Mucosa of rectum (tissue), 2 donors: ENCODE measurements at regions not wholly inside any gene's neighbourhood (a gene's known extent, or its start where the extent isn't known, plus 50 kb on each side); places are given as distances from the start of the nearest gene placed in this dataset.

Source experiments
- H3K27ac ChIP-seq, 2 donors: one replicate each; pipeline ENCODE4 v1.7.0; 2013; ENCODE audit warnings: inconsistent platforms in 2 of 2, low read depth in 2 of 2, low read length in 2 of 2
- H3K27me3 ChIP-seq, 2 donors: one replicate each; pipeline ENCODE4 v1.7.0; 2013; ENCODE audit warnings: low read length in 2 of 2; ENCODE audit not compliant: control insufficient read depth in 2 of 2, insufficient read depth in 2 of 2
- H3K36me3 ChIP-seq, 2 donors: one replicate each; pipeline ENCODE4 v1.7.0; 2013; ENCODE audit warnings: low read length in 2 of 2; ENCODE audit not compliant: control insufficient read depth in 2 of 2, insufficient read depth in 2 of 2
- H3K4me1 ChIP-seq, 2 donors: one replicate each; pipeline ENCODE4 v1.7.0; 2013; ENCODE audit warnings: low read length in 2 of 2, mild to moderate bottlenecking in 1 of 2; ENCODE audit not compliant: control insufficient read depth in 2 of 2, insufficient read depth in 2 of 2
- H3K4me3 ChIP-seq, 2 donors: one replicate each; pipeline ENCODE4 v1.7.0; 2013; ENCODE audit warnings: low read length in 2 of 2
- H3K9ac ChIP-seq, 2 donors: one replicate each; pipeline ENCODE4 v1.7.0; 2013; ENCODE audit warnings: low read length in 2 of 2, low read depth in 1 of 2, mild to moderate bottlenecking in 1 of 2
- H3K9me3 ChIP-seq, 2 donors: one replicate each; pipeline ENCODE4 v1.7.0; 2013; ENCODE audit warnings: low read length in 2 of 2; ENCODE audit not compliant: control insufficient read depth in 2 of 2
- donor health status: healthy.
- donor health status: Normal muscosa, but diverticular disease.

DNA sequence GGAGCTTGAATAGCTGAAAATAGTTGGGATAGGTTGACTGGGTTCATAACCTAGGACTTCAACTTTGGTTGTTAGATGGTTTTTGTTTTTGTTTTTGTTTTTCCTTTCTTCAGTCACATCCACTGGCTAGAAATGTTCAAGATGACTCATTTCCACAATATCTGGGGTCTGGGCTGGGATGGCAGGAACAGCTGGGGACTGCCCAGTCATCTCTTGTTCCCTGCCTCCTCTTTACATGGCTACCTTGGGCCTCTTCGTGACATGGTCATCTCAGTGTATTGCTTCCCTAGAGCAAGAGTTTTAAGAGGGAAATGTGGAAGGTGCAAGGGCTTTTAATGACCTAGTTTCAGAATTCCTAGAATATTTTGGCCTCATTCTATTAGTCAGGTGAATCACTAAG lies 915.8 kb downstream of the XPNPEP1 start:
- no peaks in the 10 kb centered on the region for H3K9me3 ChIP-seq

DNA sequence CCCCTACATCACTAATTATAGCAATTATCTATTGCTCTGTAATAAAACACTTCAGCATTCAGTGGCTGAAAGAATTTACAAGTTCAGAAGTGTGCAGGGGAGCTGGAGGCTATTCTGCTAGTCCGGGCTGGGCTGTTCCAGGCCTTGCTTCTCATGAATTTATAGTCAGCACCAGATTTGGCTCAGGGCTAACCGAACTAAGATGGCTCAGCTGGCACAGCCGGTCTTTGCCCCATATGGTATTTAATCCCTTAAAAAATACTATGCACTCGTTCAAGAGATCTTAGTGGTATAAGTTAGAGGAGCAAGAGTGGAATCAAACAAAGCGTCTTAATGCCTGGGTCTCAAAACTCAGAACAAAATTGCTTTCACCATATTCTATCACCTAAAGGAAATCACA lies 932.9 kb downstream of the XPNPEP1 start:
- no peaks in the 10 kb centered on the region for H3K36me3 ChIP-seq
- H3K27me3 ChIP-seq = no peaks in the 10 kb centered on the region
- H3K9ac ChIP-seq = no peak overlapping the region
- no peaks in the 10 kb centered on the region for H3K4me1 ChIP-seq
- H3K4me3 ChIP-seq = no peak overlapping the region
- H3K27ac ChIP-seq = no peak overlapping the region
- no peaks in the 10 kb centered on the region for H3K9me3 ChIP-seq

More for the DNA sequence above, 915.8 kb downstream of the XPNPEP1 start:
- Histone ChIP-seq H3K4me1 (no peaks in the 10 kb centered on the region), H3K36me3 (no peaks in the 10 kb centered on the region), H3K9ac (no peak overlapping the region), H3K27me3 (no peaks in the 10 kb centered on the region), H3K27ac (no peak overlapping the region), H3K4me3 (no peak overlapping the region)

DNA sequence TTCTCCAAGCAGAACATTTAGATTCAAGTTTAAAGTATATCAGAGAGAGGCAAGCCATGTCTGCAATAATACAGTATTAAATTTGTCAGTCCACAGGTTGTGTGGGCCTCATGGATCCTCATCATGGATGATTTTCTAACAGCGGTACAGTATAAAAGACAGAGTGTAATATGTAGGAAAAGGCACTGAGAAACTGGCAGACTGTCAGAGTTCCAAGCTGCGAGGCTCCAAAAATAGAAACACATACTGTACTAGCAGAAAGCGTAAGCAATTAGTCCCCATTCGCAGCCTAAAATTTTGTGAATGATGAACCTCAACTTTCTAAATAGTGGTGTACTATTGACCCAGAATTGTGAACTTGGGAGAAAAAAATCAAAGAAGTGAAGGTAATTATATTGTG lies 933.3 kb downstream of the XPNPEP1 start:
- no peak overlapping the region for H3K9ac ChIP-seq
- H3K36me3 ChIP-seq = no peaks in the 10 kb centered on the region
- no peaks in the 10 kb centered on the region for H3K27me3 ChIP-seq
- no peaks in the 10 kb centered on the region for H3K4me1 ChIP-seq
- no peak overlapping the region for H3K4me3 ChIP-seq
- H3K27ac ChIP-seq = no peak overlapping the region
- no peaks in the 10 kb centered on the region for H3K9me3 ChIP-seq

- no peaks in the 10 kb centered on the region for H3K9me3 ChIP-seq
- H3K36me3 ChIP-seq = no peaks in the 10 kb centered on the region
- H3K27me3 ChIP-seq = no peaks in the 10 kb centered on the region
- H3K9ac ChIP-seq = no peak overlapping the region
- no peak overlapping the region for H3K27ac ChIP-seq
- no peaks in the 10 kb centered on the region for H3K4me1 ChIP-seq
- H3K4me3 ChIP-seq = no peak overlapping the region
Measured at GRCh38 chr10:108982159-108982558, 941.2 kb downstream of the XPNPEP1 start.

DNA sequence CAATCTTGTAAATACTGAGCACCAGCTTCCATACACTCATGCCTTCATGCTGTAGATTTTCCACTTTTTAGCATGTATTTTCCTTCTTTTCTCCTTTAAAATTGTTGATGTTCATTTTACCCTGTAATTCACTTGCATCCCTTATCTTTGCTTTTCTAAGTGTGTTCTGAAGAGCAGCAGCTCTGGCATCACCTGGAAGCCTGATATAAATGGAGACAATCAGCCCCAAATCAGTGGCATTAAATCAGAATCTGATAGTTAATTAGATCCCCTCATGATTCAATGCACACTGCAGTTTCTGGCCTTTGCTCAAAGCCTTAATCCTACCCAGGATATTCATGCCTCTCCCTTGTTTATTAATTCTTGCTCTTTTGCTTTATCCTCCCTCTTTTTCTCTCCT lies 942.4 kb downstream of the XPNPEP1 start:
- H3K27me3 ChIP-seq = no peaks in the 10 kb centered on the region
- H3K4me3 ChIP-seq = no peak overlapping the region
- no peaks in the 10 kb centered on the region for H3K9me3 ChIP-seq
- H3K36me3 ChIP-seq = no peaks in the 10 kb centered on the region
- no peak overlapping the region for H3K27ac ChIP-seq
- H3K9ac ChIP-seq = no peak overlapping the region
- H3K4me1 ChIP-seq = no peaks in the 10 kb centered on the region

DNA sequence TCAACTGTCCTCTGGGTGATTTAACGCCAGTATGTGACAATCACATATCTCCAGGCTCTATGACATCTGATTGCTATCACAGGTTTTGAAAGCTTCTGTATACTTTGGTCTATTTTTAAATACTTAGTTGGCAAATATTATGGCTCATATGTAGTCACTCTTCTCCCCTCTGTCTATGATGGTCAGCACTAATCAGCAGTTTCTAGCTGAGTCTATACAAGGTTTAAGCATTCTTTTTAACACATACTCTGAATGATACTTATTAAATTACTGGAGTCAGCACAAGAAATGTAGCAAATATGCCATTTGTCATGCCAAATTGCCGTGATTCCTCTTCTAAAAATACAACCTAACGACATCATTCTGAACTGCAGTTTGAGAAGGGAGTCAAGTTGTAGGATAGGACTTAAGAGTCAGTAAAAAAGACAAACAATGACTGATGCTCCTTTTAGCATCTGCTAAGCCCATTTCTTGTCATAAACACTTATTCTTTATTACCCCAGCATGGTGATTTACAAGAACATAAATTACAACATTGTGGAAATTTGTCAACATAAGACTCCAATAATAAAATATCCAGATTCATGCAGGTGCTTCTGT lies 947.8 kb downstream of the XPNPEP1 start:
- H3K4me3 ChIP-seq = no peak overlapping the region
- H3K4me1 ChIP-seq = no peaks in the 10 kb centered on the region
- H3K9ac ChIP-seq = no peak overlapping the region
- no peaks in the 10 kb centered on the region for H3K36me3 ChIP-seq
- no peaks in the 10 kb centered on the region for H3K9me3 ChIP-seq
- no peak overlapping the region for H3K27ac ChIP-seq
- no peaks in the 10 kb centered on the region for H3K27me3 ChIP-seq

- H3K9me3 ChIP-seq = no peaks in the 10 kb centered on the region
- H3K4me3 ChIP-seq = no peak overlapping the region
Measured at GRCh38 chr10:108970016-108970415, 953.3 kb downstream of the XPNPEP1 start.

DNA sequence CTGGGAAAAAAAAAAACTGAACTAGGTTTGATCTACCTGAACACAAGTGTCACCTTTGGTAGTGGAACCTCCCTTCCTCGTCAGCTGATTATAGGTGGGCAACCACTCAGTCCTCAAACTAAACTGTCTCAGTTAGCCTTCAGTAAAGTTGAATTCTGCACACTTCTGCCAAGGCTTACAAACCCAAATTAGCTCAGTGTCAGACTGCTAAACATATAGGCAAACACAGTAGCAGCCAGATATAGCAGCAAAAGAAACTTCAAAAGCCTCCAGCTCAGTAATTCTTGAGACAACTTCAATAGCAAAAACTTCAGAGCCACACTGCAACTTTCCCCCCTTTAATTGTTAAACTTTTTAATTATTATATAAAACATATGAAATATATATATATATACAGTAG lies 956.9 kb downstream of the XPNPEP1 start:
- Histone ChIP-seq H3K4me3 (no peak overlapping the region), H3K27ac (no peak overlapping the region), H3K9ac (no peak overlapping the region), H3K27me3 (no peaks in the 10 kb centered on the region), H3K9me3 (no peaks in the 10 kb centered on the region), H3K4me1 (no peaks in the 10 kb centered on the region), H3K36me3 (no peaks in the 10 kb centered on the region)

More at GRCh38 chr10:108970016-108970415, 953.3 kb downstream of the XPNPEP1 start:
- no peak overlapping the region for H3K9ac ChIP-seq
- H3K27me3 ChIP-seq = no peaks in the 10 kb centered on the region
- no peaks in the 10 kb centered on the region for H3K36me3 ChIP-seq
- no peaks in the 10 kb centered on the region for H3K4me1 ChIP-seq
- H3K27ac ChIP-seq = no peak overlapping the region

- no peak overlapping the region for H3K9ac ChIP-seq
Measured at GRCh38 chr10:108966005-108966404, 957.3 kb downstream of the XPNPEP1 start.

GRCh38 chr10:108962172-108962571 lies 961.1 kb downstream of the XPNPEP1 start:
- Histone ChIP-seq H3K9ac (no peak overlapping the region), H3K9me3 (no peaks in the 10 kb centered on the region), H3K27me3 (no peaks in the 10 kb centered on the region), H3K4me1 (no peaks in the 10 kb centered on the region), H3K4me3 (no peak overlapping the region), H3K27ac (no peak overlapping the region), H3K36me3 (no peaks in the 10 kb centered on the region)

More at GRCh38 chr10:108966005-108966404, 957.3 kb downstream of the XPNPEP1 start:
- Histone ChIP-seq H3K27ac (no peak overlapping the region), H3K27me3 (no peaks in the 10 kb centered on the region), H3K9me3 (no peaks in the 10 kb centered on the region), H3K36me3 (no peaks in the 10 kb centered on the region), H3K4me1 (no peaks in the 10 kb centered on the region), H3K4me3 (no peak overlapping the region)

DNA sequence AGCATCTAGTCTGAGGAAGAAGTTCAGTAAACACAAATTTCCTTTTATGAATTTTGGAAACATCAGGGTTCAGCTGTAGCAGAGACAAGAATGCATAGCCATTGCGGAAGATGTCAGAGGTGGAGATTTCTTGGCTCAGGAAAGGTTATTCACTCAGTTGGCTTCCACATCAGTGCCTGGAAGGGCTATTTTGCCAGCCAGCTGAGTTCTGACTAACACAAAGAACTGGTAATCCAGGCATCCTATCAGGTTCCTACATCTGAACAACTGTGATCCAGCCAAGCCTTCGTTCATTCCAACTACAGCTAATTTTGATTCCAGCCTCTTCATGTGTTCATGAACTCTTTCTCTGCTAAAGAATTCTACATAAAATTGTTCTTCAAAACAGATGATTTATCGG lies 965.6 kb downstream of the XPNPEP1 start:
- Histone ChIP-seq H3K27me3 (no peaks in the 10 kb centered on the region), H3K27ac (no peak overlapping the region), H3K9me3 (no peaks in the 10 kb centered on the region), H3K4me3 (no peak overlapping the region), H3K9ac (no peak overlapping the region), H3K4me1 (no peaks in the 10 kb centered on the region), H3K36me3 (no peaks in the 10 kb centered on the region)
